Fibroblast of skin of back (primary cell): ENCODE measurements at regions not wholly inside any gene's neighbourhood (a gene's known extent, or its start where the extent isn't known, plus 50 kb on each side); places are given as distances from the start of the nearest gene placed in this dataset.
"Not testable (repeated sequence)": the region's sequence is repeated elsewhere in the genome, so short reads cannot be mapped to it uniquely, and the experiment has no call there.

Source experiments
- DNase-seq: peaks from one replicate; pipeline ENCODE4 v3.0.0-alpha.2; 2013

GRCh38 chr2:8547284-8548064 lies 134.4 kb upstream of the ID2 start:
- no peak for DNase-seq

- DNase-seq = no peak
These were observed 133.7 kb upstream of the ID2 start for GRCh38 chr2:8548065-8548618.

GRCh38 chr2:8548619-8549150 lies 133.2 kb upstream of the ID2 start:
- DNase-seq = no peak

- no peak for DNase-seq
These were observed 132.5 kb upstream of the ID2 start for GRCh38 chr2:8549273-8549922.

GRCh38 chr2:8549942-8550341 lies 131.9 kb upstream of the ID2 start:
- no peak for DNase-seq

GRCh38 chr2:8550481-8550880 lies 131.4 kb upstream of the ID2 start:
- DNase-seq = no peak

- DNase-seq = no peak
These were observed 130.8 kb upstream of the ID2 start for GRCh38 chr2:8550937-8551621.

- no peak for DNase-seq
These were observed 130.2 kb upstream of the ID2 start for GRCh38 chr2:8551622-8552074.

GRCh38 chr2:8552293-8552801 lies 129.5 kb upstream of the ID2 start:
- no peak for DNase-seq

- no peak for DNase-seq
These were observed 128.2 kb upstream of the ID2 start for GRCh38 chr2:8553643-8554042.

GRCh38 chr2:8554296-8554806 lies 127.5 kb upstream of the ID2 start:
- DNase-seq = no peak

- DNase-seq = no peak
These were observed 126.3 kb upstream of the ID2 start for GRCh38 chr2:8555543-8555942.

GRCh38 chr2:8558096-8558495 lies 123.8 kb upstream of the ID2 start:
- no peak for DNase-seq

GRCh38 chr2:8558956-8559355 lies 122.9 kb upstream of the ID2 start:
- DNase-seq = no peak

GRCh38 chr2:8559805-8560204 lies 122.1 kb upstream of the ID2 start:
- DNase-seq = no peak

- DNase-seq = not testable (repeated sequence)
These were observed 120.2 kb upstream of the ID2 start for GRCh38 chr2:8561692-8562091.

- DNase-seq = no peak
These were observed 117.9 kb upstream of the ID2 start for GRCh38 chr2:8563814-8564474.

GRCh38 chr2:8564475-8564874 lies 117.4 kb upstream of the ID2 start:
- no peak for DNase-seq

GRCh38 chr2:8565399-8566154 lies 116.3 kb upstream of the ID2 start:
- no peak for DNase-seq

- no peak for DNase-seq
These were observed 115.6 kb upstream of the ID2 start for GRCh38 chr2:8566155-8566670.
